ENCODE measurements at regions not wholly inside any gene's neighbourhood (a gene's known extent, or its start where the extent isn't known, plus 50 kb on each side); places are given as distances from the start of the nearest gene placed in this dataset.

GRCh38 chr4:184553891-184554290 lies 79.5 kb upstream of the IRF2 start:
- no peak for TF ChIP-seq CTCF (IDR thresholded peaks at IDR 0.05; ENCODE audit: borderline replicate concordance)
- H3K27ac ChIP-seq (replicated peaks): no peak overlapping the region

GRCh38 chr4:184550476-184550875 lies 76.1 kb upstream of the IRF2 start:
- Histone ChIP-seq H3K36me3 (no peaks in the 10 kb centered on the region), H3K4me3 (no peak overlapping the region), H3K4me1 (peaks cover 10% of the 10 kb centered on the region), H3K27me3 (ENCODE audit: low read depth) (no peaks in the 10 kb centered on the region), H3K27ac (replicated peaks) (no peak overlapping the region), H3K9me3 (replicated peaks) (no peaks in the 10 kb centered on the region)
- intact Hi-C loops (cut with micrococcal nuclease): no loop called here
- no peak for DNase-seq
- TF ChIP-seq CTCF (IDR thresholded peaks at IDR 0.05; ENCODE audit: borderline replicate concordance): no peak

More at GRCh38 chr4:184553891-184554290, 79.5 kb upstream of the IRF2 start:
- Histone ChIP-seq H3K36me3 (no peaks in the 10 kb centered on the region), H3K4me3 (no peak overlapping the region), H3K4me1 (peaks cover 3% of the 10 kb centered on the region), H3K9me3 (replicated peaks) (no peaks in the 10 kb centered on the region), H3K27me3 (ENCODE audit: low read depth) (no peaks in the 10 kb centered on the region)
- no peak for DNase-seq
- intact Hi-C loops (cut with micrococcal nuclease): no loop called here

GRCh38 chr4:184548648-184549341 lies 74.4 kb upstream of the IRF2 start:
- no peaks in the 10 kb centered on the region for H3K36me3 ChIP-seq
- no peaks in the 10 kb centered on the region for H3K9me3 ChIP-seq (replicated peaks)
- peak; percentile 24 for DNase-seq
- TF ChIP-seq CTCF (IDR thresholded peaks at IDR 0.05; ENCODE audit: borderline replicate concordance): no peak
- peak overlapping the region; percentile 38 for H3K27ac ChIP-seq (replicated peaks)
- intact Hi-C loops (cut with micrococcal nuclease): no loop called here
- H3K4me1 ChIP-seq: peaks cover 10% of the 10 kb centered on the region
- no peaks in the 10 kb centered on the region for H3K27me3 ChIP-seq (ENCODE audit: low read depth)
- H3K4me3 ChIP-seq: peak overlapping the region; percentile 55

- Histone ChIP-seq H3K4me1 (peaks cover 10% of the 10 kb centered on the region), H3K4me3 (peak overlapping the region; percentile 55), H3K36me3 (no peaks in the 10 kb centered on the region), H3K27ac (replicated peaks) (peak overlapping the region; percentile 38), H3K9me3 (replicated peaks) (no peaks in the 10 kb centered on the region), H3K27me3 (ENCODE audit: low read depth) (no peaks in the 10 kb centered on the region)
- intact Hi-C loops (cut with micrococcal nuclease): no loop called here
- no peak for TF ChIP-seq CTCF (IDR thresholded peaks at IDR 0.05; ENCODE audit: borderline replicate concordance)
- DNase-seq: no peak
Observed at GRCh38 chr4:184548316-184548647, 73.9 kb upstream of the IRF2 start.

GRCh38 chr4:184544788-184545409 lies 70.5 kb upstream of the IRF2 start:
- H3K4me3 ChIP-seq: no peak overlapping the region
- H3K27me3 ChIP-seq (ENCODE audit: low read depth): no peaks in the 10 kb centered on the region
- H3K4me1 ChIP-seq: peaks cover 6% of the 10 kb centered on the region
- no peaks in the 10 kb centered on the region for H3K36me3 ChIP-seq
- H3K9me3 ChIP-seq (replicated peaks): no peaks in the 10 kb centered on the region
- TF ChIP-seq CTCF (IDR thresholded peaks at IDR 0.05; ENCODE audit: borderline replicate concordance): no peak
- intact Hi-C loops (cut with micrococcal nuclease): no loop called here
- H3K27ac ChIP-seq (replicated peaks): no peak overlapping the region
- DNase-seq: no peak

Data from left ventricle myocardium inferior (tissue), 1 donor.